GM12875 (cell line): ENCODE measurements at regions not wholly inside any gene's neighbourhood (a gene's known extent, or its start where the extent isn't known, plus 50 kb on each side); places are given as distances from the start of the nearest gene placed in this dataset.

Experiments used
- H3K4me3 ChIP-seq: one replicate; pipeline ENCODE4 v1.5.1; 2011; ENCODE audit warnings: low read depth, low read length, control low read depth
- TF ChIP-seq, protein P1 (sequence below): IDR thresholded peaks from 2 replicates; pipeline ENCODE4 v1.5.1; 2011; ENCODE audit warnings: low read depth, mild to moderate bottlenecking, control low read depth, inconsistent platforms, low read length, moderate library complexity, borderline replicate concordance; ENCODE audit not compliant: insufficient read depth

- no peak overlapping the region for H3K4me3 ChIP-seq
- TF ChIP-seq, protein P1, sequence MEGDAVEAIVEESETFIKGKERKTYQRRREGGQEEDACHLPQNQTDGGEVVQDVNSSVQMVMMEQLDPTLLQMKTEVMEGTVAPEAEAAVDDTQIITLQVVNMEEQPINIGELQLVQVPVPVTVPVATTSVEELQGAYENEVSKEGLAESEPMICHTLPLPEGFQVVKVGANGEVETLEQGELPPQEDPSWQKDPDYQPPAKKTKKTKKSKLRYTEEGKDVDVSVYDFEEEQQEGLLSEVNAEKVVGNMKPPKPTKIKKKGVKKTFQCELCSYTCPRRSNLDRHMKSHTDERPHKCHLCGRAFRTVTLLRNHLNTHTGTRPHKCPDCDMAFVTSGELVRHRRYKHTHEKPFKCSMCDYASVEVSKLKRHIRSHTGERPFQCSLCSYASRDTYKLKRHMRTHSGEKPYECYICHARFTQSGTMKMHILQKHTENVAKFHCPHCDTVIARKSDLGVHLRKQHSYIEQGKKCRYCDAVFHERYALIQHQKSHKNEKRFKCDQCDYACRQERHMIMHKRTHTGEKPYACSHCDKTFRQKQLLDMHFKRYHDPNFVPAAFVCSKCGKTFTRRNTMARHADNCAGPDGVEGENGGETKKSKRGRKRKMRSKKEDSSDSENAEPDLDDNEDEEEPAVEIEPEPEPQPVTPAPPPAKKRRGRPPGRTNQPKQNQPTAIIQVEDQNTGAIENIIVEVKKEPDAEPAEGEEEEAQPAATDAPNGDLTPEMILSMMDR, result no peak
Observed at GRCh38 chr2:11048335-11049008, 106.8 kb upstream of the SLC66A3 start.

DNA sequence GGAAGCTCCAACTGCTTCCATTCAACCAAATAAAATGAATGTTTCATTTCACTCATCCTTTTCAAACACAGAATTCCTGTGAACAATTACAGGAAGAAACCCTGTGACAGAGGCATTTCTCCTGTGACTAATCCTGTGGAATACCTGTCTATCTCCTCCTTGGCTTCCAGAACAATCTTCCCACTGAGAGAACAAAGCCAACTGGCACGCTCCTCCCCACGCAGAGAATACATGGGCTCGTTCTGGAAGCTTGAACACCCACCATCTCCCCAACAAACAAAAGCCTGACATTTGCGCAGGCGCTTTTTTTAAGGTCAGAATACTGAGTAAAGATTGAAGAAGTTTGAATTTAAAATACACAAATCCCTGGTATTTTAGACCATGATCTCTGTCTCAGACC, 104.7 kb upstream of the SLC66A3 start:
- no peak overlapping the region for H3K4me3 ChIP-seq
- TF ChIP-seq, protein P1, result no peak

DNA sequence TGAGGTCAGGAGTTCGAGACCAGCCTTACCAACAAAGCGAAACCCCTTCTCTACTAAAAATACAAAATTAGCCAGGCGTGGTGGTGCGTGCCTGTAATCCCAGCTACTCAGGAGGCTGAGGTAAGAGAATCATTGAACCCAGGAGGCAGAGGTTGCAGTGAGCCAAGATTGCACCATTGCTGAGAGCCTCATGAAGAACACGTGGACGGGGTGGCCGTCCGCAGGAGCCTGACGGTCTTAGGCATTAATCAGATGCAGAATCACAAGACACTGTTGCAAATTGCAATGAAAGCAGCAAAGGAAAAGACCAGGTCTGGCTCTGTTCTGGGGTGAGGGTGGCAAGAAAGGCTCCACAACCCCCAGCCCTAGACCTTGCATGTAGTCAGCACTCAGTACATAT, 104.0 kb upstream of the SLC66A3 start:
- TF ChIP-seq, protein P1, result no peak
- no peak overlapping the region for H3K4me3 ChIP-seq

DNA sequence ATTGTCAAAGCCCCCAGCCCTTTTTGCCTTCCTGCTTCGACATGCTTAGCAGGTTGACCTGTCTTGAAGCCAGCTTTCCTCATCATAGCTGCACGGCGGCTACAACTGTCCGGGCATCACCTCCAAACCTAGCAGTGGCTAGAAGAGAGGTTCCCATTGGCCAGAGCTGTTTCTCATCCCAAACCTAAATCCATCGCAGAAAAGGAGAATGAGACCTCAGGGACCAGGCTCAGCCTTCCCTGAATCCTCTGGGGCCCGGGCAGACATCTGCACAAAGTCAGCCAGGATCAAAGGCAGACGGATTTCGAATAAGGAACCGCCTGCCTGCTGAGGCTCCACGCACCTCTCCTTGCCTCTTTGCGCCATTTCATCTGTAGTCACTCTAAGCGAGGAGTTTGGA, 101.7 kb upstream of the SLC66A3 start:
- TF ChIP-seq, protein P1, result no peak
- no peak overlapping the region for H3K4me3 ChIP-seq

DNA sequence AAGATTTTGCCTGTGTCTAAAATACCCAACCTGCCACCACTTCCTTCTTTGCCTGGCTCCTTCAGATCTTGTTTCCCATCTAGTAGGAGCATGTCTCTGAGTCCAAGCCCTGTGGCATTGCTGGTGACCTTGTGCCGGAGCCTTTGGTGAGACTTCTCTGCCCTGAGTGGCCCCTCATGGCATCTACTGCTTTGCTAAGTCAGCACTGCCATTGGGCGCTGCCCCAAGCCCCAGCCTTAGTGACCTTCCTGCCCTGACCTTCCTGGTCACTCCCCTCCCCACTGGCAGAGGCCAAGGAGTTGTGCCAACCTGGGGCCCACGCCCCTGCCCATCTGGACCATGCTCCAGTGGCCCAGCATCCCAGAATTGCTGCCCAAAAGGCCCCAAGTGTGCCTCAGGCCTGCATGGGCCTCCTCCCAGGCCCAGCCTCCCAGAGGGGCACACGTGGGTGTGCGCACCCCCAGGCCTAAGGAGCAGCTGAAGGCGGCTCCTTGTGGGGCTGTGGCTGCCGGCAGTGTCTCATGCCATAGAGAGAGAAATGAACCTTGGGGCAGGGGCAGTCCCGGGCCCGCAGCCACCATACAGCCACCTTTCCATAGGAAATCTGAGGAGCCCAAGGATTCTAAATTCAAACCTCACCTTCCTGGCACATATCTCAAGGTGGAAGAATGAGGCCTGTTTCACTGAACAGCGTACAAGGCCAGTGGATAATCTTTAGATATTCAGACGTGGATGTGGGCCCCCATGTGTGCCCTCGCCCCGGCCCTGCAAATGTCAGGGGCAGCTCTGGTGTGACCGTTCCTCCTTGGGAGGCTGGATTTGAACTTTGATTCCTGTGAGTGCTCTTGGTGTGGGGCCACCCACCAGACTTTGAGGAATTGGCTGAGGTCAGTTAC, 100.2 kb upstream of the SLC66A3 start:
- H3K4me3 ChIP-seq, result no peak overlapping the region
- TF ChIP-seq, protein P1, result no peak

GRCh38 chr2:11055679-11056215, 99.5 kb upstream of the SLC66A3 start:
- H3K4me3 ChIP-seq, result no peak overlapping the region
- TF ChIP-seq, protein P1, result no peak
